HG02798 (cell line): ENCODE measurements at regions not wholly inside any gene's neighbourhood (a gene's known extent, or its start where the extent isn't known, plus 50 kb on each side); places are given as distances from the start of the nearest gene placed in this dataset.

Source experiments
- ATAC-seq: cut with Tn5 transposase; IDR thresholded peaks from one replicate; pipeline ENCODE4 v1.9.1; 2021; ENCODE audit warnings: mild to moderate bottlenecking; ENCODE audit not compliant: unreplicated experiment, poor library complexity

GRCh38 chr10:24000271-24000813 lies 208.6 kb upstream of the KIAA1217 start:
- no peak for ATAC-seq

- no peak for ATAC-seq
Measured at GRCh38 chr10:24006741-24007140, 202.2 kb upstream of the KIAA1217 start.

- ATAC-seq, result no peak
Measured at GRCh38 chr10:24007359-24007758, 201.6 kb upstream of the KIAA1217 start.

GRCh38 chr10:24008164-24009091 lies 200.5 kb upstream of the KIAA1217 start:
- ATAC-seq, result no peak

- ATAC-seq, result no peak
Measured at GRCh38 chr10:24009115-24009514, 199.8 kb upstream of the KIAA1217 start.

GRCh38 chr10:24009736-24010135 lies 199.2 kb upstream of the KIAA1217 start:
- no peak for ATAC-seq

GRCh38 chr10:24010436-24010970 lies 198.4 kb upstream of the KIAA1217 start:
- no peak for ATAC-seq

- no peak for ATAC-seq
Measured at GRCh38 chr10:24012249-24012803, 196.6 kb upstream of the KIAA1217 start.

GRCh38 chr10:24027107-24027506 lies 181.8 kb upstream of the KIAA1217 start:
- ATAC-seq, result no peak

- no peak for ATAC-seq
Measured at GRCh38 chr10:24034571-24034970, 174.4 kb upstream of the KIAA1217 start.

GRCh38 chr10:24035761-24036160 lies 173.2 kb upstream of the KIAA1217 start:
- ATAC-seq, result no peak

GRCh38 chr10:24039315-24039714 lies 169.6 kb upstream of the KIAA1217 start:
- no peak for ATAC-seq

GRCh38 chr10:24039897-24040296 lies 169.0 kb upstream of the KIAA1217 start:
- ATAC-seq, result no peak

- ATAC-seq, result no peak
Measured at GRCh38 chr10:24041034-24041433, 167.9 kb upstream of the KIAA1217 start.

GRCh38 chr10:24041834-24042233 lies 167.1 kb upstream of the KIAA1217 start:
- ATAC-seq, result no peak

- no peak for ATAC-seq
Measured at GRCh38 chr10:24042884-24043283, 166.1 kb upstream of the KIAA1217 start.

- no peak for ATAC-seq
Measured at GRCh38 chr10:24046060-24046459, 162.9 kb upstream of the KIAA1217 start.

- no peak for ATAC-seq
Measured at GRCh38 chr10:24047176-24047575, 161.8 kb upstream of the KIAA1217 start.

- no peak for ATAC-seq
Measured at GRCh38 chr10:24054421-24054820, 154.5 kb upstream of the KIAA1217 start.

GRCh38 chr10:24080207-24080606 lies 128.7 kb upstream of the KIAA1217 start:
- ATAC-seq, result no peak
